Lower leg skin (tissue), 3 donors: ENCODE measurements at regions not wholly inside any gene's neighbourhood (a gene's known extent, or its start where the extent isn't known, plus 50 kb on each side); places are given as distances from the start of the nearest gene placed in this dataset.

Source experiments
- POLR2A ChIP-seq, 2 donors: fragments of 450-650 bp; IDR thresholded peaks; one replicate each; pipeline ENCODE4 v1.6.1; 2016 to 2017; ENCODE audit warnings: antibody characterized with exemption in 2 of 2, mild to moderate bottlenecking in 1 of 2, moderate library complexity in 1 of 2
- TF ChIP-seq, protein P1 (sequence below), 3 donors: fragments of 450-650 bp; IDR thresholded peaks; one replicate each; pipeline ENCODE4 v1.5.1; 2016; ENCODE audit warnings: antibody characterized with exemption in 3 of 3, mild to moderate bottlenecking in 3 of 3, moderate library complexity in 2 of 3

- TF ChIP-seq, protein P1, sequence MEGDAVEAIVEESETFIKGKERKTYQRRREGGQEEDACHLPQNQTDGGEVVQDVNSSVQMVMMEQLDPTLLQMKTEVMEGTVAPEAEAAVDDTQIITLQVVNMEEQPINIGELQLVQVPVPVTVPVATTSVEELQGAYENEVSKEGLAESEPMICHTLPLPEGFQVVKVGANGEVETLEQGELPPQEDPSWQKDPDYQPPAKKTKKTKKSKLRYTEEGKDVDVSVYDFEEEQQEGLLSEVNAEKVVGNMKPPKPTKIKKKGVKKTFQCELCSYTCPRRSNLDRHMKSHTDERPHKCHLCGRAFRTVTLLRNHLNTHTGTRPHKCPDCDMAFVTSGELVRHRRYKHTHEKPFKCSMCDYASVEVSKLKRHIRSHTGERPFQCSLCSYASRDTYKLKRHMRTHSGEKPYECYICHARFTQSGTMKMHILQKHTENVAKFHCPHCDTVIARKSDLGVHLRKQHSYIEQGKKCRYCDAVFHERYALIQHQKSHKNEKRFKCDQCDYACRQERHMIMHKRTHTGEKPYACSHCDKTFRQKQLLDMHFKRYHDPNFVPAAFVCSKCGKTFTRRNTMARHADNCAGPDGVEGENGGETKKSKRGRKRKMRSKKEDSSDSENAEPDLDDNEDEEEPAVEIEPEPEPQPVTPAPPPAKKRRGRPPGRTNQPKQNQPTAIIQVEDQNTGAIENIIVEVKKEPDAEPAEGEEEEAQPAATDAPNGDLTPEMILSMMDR (IDR thresholded peaks at IDR 0.05) = no peak
- TF ChIP-seq POLR2A (IDR thresholded peaks at IDR 0.05) = no peak
Observed at GRCh38 chr7:82539969-82540368, 96.4 kb upstream of the CACNA2D1 start.
